GM04504 (cell line): ENCODE measurements at regions not wholly inside any gene's neighbourhood (a gene's known extent, or its start where the extent isn't known, plus 50 kb on each side); places are given as distances from the start of the nearest gene placed in this dataset.
"Not testable (repeated sequence)": the region's sequence is repeated elsewhere in the genome, so short reads cannot be mapped to it uniquely, and the experiment has no call there.

Experiments
- DNase-seq: peaks from one replicate; pipeline ENCODE4 v3.0.0-alpha.2; 2012; ENCODE audit warnings: low read depth

GRCh38 chr12:74685385-74685784 is 147.8 kb downstream of the ATXN7L3B start:
- no peak for DNase-seq

- DNase-seq = peak; percentile 10
These were observed 151.5 kb downstream of the ATXN7L3B start for GRCh38 chr12:74689071-74689655.

GRCh38 chr12:74689929-74690328 is 152.3 kb downstream of the ATXN7L3B start:
- no peak for DNase-seq

- no peak for DNase-seq
These were observed 181.8 kb downstream of the ATXN7L3B start for GRCh38 chr12:74719447-74719846.

- DNase-seq = no peak
These were observed 185.1 kb downstream of the ATXN7L3B start for GRCh38 chr12:74722709-74723108.

- no peak for DNase-seq
These were observed 187.5 kb downstream of the ATXN7L3B start for GRCh38 chr12:74725154-74725553.

- DNase-seq = no peak
These were observed 190.4 kb downstream of the ATXN7L3B start for GRCh38 chr12:74728006-74728405.

GRCh38 chr12:74732164-74732784 is 194.6 kb downstream of the ATXN7L3B start:
- no peak for DNase-seq

- DNase-seq = no peak
These were observed 195.2 kb downstream of the ATXN7L3B start for GRCh38 chr12:74732826-74733225.

- no peak for DNase-seq
These were observed 203.5 kb downstream of the ATXN7L3B start for GRCh38 chr12:74741112-74741511.

GRCh38 chr12:74747305-74747704 is 209.7 kb downstream of the ATXN7L3B start:
- no peak for DNase-seq

GRCh38 chr12:74751441-74751840 is 213.8 kb downstream of the ATXN7L3B start:
- DNase-seq = no peak

- no peak for DNase-seq
These were observed 214.6 kb downstream of the ATXN7L3B start for GRCh38 chr12:74752215-74752614.

- no peak for DNase-seq
These were observed 232.9 kb downstream of the ATXN7L3B start for GRCh38 chr12:74770552-74770951.

GRCh38 chr12:74775276-74775675 is 237.6 kb downstream of the ATXN7L3B start:
- no peak for DNase-seq

- DNase-seq = no peak
These were observed 238.7 kb downstream of the ATXN7L3B start for GRCh38 chr12:74776378-74776777.

GRCh38 chr12:74780182-74780849 is 242.7 kb downstream of the ATXN7L3B start:
- no peak for DNase-seq

GRCh38 chr12:74780850-74781241 is 243.2 kb downstream of the ATXN7L3B start:
- not testable (repeated sequence) for DNase-seq

- DNase-seq = no peak
These were observed 244.4 kb downstream of the ATXN7L3B start for GRCh38 chr12:74781991-74782485.

GRCh38 chr12:74790931-74791330 is 253.3 kb downstream of the ATXN7L3B start:
- DNase-seq = no peak

- DNase-seq = no peak
These were observed 253.7 kb downstream of the ATXN7L3B start for GRCh38 chr12:74791365-74791764.

- DNase-seq = no peak
These were observed 256.9 kb downstream of the ATXN7L3B start for GRCh38 chr12:74794522-74794921.

GRCh38 chr12:74801625-74802024 is 264.0 kb downstream of the ATXN7L3B start:
- DNase-seq = no peak
